H1 (cell line): ENCODE measurements at regions not wholly inside any gene's neighbourhood (a gene's known extent, or its start where the extent isn't known, plus 50 kb on each side); places are given as distances from the start of the nearest gene placed in this dataset.

Source experiments
- CTCF ChIA-PET: fragments of 300-600 bp; sonication (Branson Sonifier 250); formaldehyde crosslinking; loops from one replicate; lab custom pipeline; 2021; ENCODE audit not compliant: partially characterized antibody; lab: Charles Lee
- POLR2A ChIA-PET: fragments of 300-600 bp; sonication (Branson Sonifier 250); formaldehyde crosslinking; loops from one replicate; lab custom pipeline; 2021; ENCODE audit warnings: inconsistent platforms; ENCODE audit not compliant: partially characterized antibody; lab: Charles Lee
- DNase-seq, 2 experiments: peaks; one replicate each; pipeline versions ENCODE4 v3.0.0 to v3.0.0-alpha.2; 2010 to 2022; ENCODE audit warnings: low spot score in 2 of 2, low read depth in 1 of 2, mixed read lengths in 1 of 2
- FAIRE-seq: peaks from 2 replicates; lab custom pipeline; 2011; peaks lifted over from hg19 to GRCh38; lab: Jason Lieb, UNC
- H2AFZ ChIP-seq: 2 replicates; pipeline ENCODE4 v1.8.1; 2012; ENCODE audit warnings: low read length, inconsistent platforms
- H2AK5ac ChIP-seq: 2 replicates; pipeline ENCODE4 v1.6.1; 2013; ENCODE audit warnings: low read depth, low read length
- H2BK120ac ChIP-seq: replicated peaks from 2 replicates; pipeline ENCODE3; 2013; ENCODE audit warnings: low read depth, low read length, inconsistent platforms
- H2BK12ac ChIP-seq: 2 replicates; pipeline ENCODE4 v1.6.1; 2013; ENCODE audit warnings: low read depth, low read length
- H2BK15ac ChIP-seq: 2 replicates; pipeline ENCODE4 v1.6.1; 2013; ENCODE audit warnings: low read length
- H2BK20ac ChIP-seq: 2 replicates; pipeline ENCODE4 v1.6.1; 2013; ENCODE audit warnings: low read length
- H2BK5ac ChIP-seq: 2 replicates; pipeline ENCODE4 v1.6.1; 2013; ENCODE audit warnings: low read depth, low read length
- H3K14ac ChIP-seq: 2 replicates; pipeline ENCODE4 v1.6.1; 2013; ENCODE audit warnings: inconsistent platforms; ENCODE audit not compliant: insufficient read length
- H3K18ac ChIP-seq: 2 replicates; pipeline ENCODE4 v1.6.1; 2013; ENCODE audit warnings: low read length; ENCODE audit errors: extremely low read depth
- H3K23ac ChIP-seq: 2 replicates; pipeline ENCODE4 v1.6.1; 2013; ENCODE audit warnings: inconsistent platforms; ENCODE audit not compliant: insufficient read length
- H3K23me2 ChIP-seq: 2 replicates; pipeline ENCODE4 v1.6.1; 2013; ENCODE audit warnings: low read depth, low read length
- H3K27ac ChIP-seq: 2 replicates; pipeline ENCODE4 v1.6.1; 2011; ENCODE audit warnings: low read depth, low read length, inconsistent platforms
- H3K27me3 ChIP-seq, 4 experiments: replicated peaks in 1 of 4; 1 replicate in 1 of 4; 2 replicates in 3 of 4; pipeline versions ENCODE4 v1.6.1 to v1.8.1; 2011 to 2013; ENCODE audit warnings: low read length in 3 of 4, mild to moderate bottlenecking in 3 of 4, inconsistent platforms in 2 of 4, mixed read lengths in 2 of 4, moderate library complexity in 1 of 4; ENCODE audit not compliant: control insufficient read depth in 3 of 4, insufficient read depth in 3 of 4; ENCODE audit errors: extremely low read depth in 1 of 4
- H3K36me3 ChIP-seq, 4 experiments: 2 replicates each; pipeline versions ENCODE4 v1.6.1 to v1.8.1; 2011 to 2013; ENCODE audit warnings: mild to moderate bottlenecking in 4 of 4, low read length in 3 of 4, moderate library complexity in 2 of 4, control low read depth in 1 of 4, inconsistent platforms in 1 of 4; ENCODE audit not compliant: insufficient read depth in 4 of 4, control insufficient read depth in 2 of 4
- H3K4ac ChIP-seq: replicated peaks from 2 replicates; pipeline ENCODE3; 2013; ENCODE audit warnings: low read length, low read depth, mixed read lengths, inconsistent platforms; ENCODE audit not compliant: insufficient read length
- H3K4me1 ChIP-seq, 4 experiments: replicated peaks in 1 of 4; 1 replicate in 1 of 4; 2 replicates in 3 of 4; pipeline versions ENCODE4 v1.6.1 to v1.8.1; 2011 to 2013; ENCODE audit warnings: low read length in 3 of 4, inconsistent platforms in 2 of 4, mixed read lengths in 1 of 4; ENCODE audit not compliant: insufficient read depth in 4 of 4, control insufficient read depth in 3 of 4
- H3K4me2 ChIP-seq, 2 experiments: 2 replicates each; pipeline versions ENCODE4 v1.6.1 to v1.8.1; 2011 to 2013; ENCODE audit warnings: low read depth in 2 of 2, low read length in 2 of 2, control low read depth in 1 of 2, inconsistent platforms in 1 of 2, mild to moderate bottlenecking in 1 of 2; ENCODE audit not compliant: insufficient read depth in 1 of 2
- H3K4me3 ChIP-seq, 4 experiments: fragments of 200-600, 300-600 bp in 1 of 4; sonication (generic), shearing (Covaris generic), sonication (Bioruptor Twin) in 1 of 4; 2 replicates each; pipeline versions ENCODE4 v1.5.1 to v1.8.1; 2011 to 2016; ENCODE audit warnings: low read length in 4 of 4, low read depth in 3 of 4, control low read depth in 2 of 4, inconsistent platforms in 2 of 4, mild to moderate bottlenecking in 2 of 4, mixed read lengths in 1 of 4, moderate library complexity in 1 of 4; ENCODE audit not compliant: insufficient read depth in 2 of 4; ENCODE audit errors: extremely low read depth in 1 of 4
- H3K56ac ChIP-seq: replicated peaks from 2 replicates; pipeline ENCODE3; 2013; ENCODE audit warnings: low read depth, mild to moderate bottlenecking, mixed read lengths, low read length, inconsistent platforms; ENCODE audit not compliant: insufficient read length
- H3K79me1 ChIP-seq: 2 replicates; pipeline ENCODE4 v1.6.1; 2013; ENCODE audit warnings: low read depth, low read length, control low read depth
- H3K79me2 ChIP-seq, 2 experiments: 2 replicates each; pipeline versions ENCODE4 v1.6.1 to v1.8.1; 2012 to 2013; ENCODE audit warnings: low read length in 2 of 2, mild to moderate bottlenecking in 2 of 2, inconsistent platforms in 1 of 2; ENCODE audit not compliant: insufficient read depth in 2 of 2, control insufficient read depth in 1 of 2
- H3K9ac ChIP-seq, 4 experiments: replicated peaks in 1 of 4; 1 replicate in 1 of 4; 2 replicates in 3 of 4; pipeline versions ENCODE4 v1.6.1 to v1.8.1; 2011 to 2013; ENCODE audit warnings: low read depth in 3 of 4, low read length in 3 of 4, control low read depth in 2 of 4, mild to moderate bottlenecking in 2 of 4, moderate library complexity in 2 of 4, inconsistent platforms in 1 of 4; ENCODE audit errors: extremely low read depth in 1 of 4
- H3K9me3 ChIP-seq, 2 experiments: 2 replicates each; pipeline versions ENCODE4 v1.6.1 to v1.8.1; 2012 to 2013; ENCODE audit warnings: mild to moderate bottlenecking in 2 of 2, moderate library complexity in 2 of 2, control low read depth in 1 of 2, inconsistent platforms in 1 of 2, low read depth in 1 of 2, low read length in 1 of 2, mixed read lengths in 1 of 2; ENCODE audit not compliant: insufficient read depth in 2 of 2
- H4K20me1 ChIP-seq, 2 experiments: replicated peaks in 1 of 2; 2 replicates each; pipeline versions ENCODE3 to v1.8.1; 2011 to 2013; ENCODE audit warnings: inconsistent platforms in 2 of 2, low read length in 2 of 2, mild to moderate bottlenecking in 1 of 2; ENCODE audit not compliant: insufficient read depth in 2 of 2, control insufficient read depth in 1 of 2
- H4K5ac ChIP-seq: 2 replicates; pipeline ENCODE4 v1.6.1; 2013; ENCODE audit warnings: low read length, low read depth, mixed read lengths, inconsistent platforms; ENCODE audit not compliant: insufficient read length
- H4K8ac ChIP-seq: 2 replicates; pipeline ENCODE4 v1.8.0; 2013; ENCODE audit warnings: mild to moderate bottlenecking, moderate library complexity, low read length, inconsistent platforms; ENCODE audit not compliant: insufficient read depth; ENCODE audit errors: extremely low read depth
- H4K91ac ChIP-seq: replicated peaks from 2 replicates; pipeline ENCODE3; 2013; ENCODE audit warnings: low read length, mixed read lengths, inconsistent platforms; ENCODE audit not compliant: insufficient read length
- ATF3 ChIP-seq: IDR thresholded peaks from 2 replicates; pipeline ENCODE4 v1.6.1; 2011; ENCODE audit warnings: low read depth, mild to moderate bottlenecking, low read length; ENCODE audit not compliant: insufficient read depth
- BRCA1 ChIP-seq: IDR thresholded peaks from 2 replicates; pipeline ENCODE4 v1.6.1; 2012; ENCODE audit warnings: low read depth, low read length, improper control_type of control experiment
- CBX5 ChIP-seq: fragments of 300-800, 300-1000 bp; sonication (generic); IDR thresholded peaks from 2 replicates; pipeline ENCODE4 v1.7.1; 2016; ENCODE audit warnings: antibody characterized with exemption, low read length, low read depth
- GABPA ChIP-seq: IDR thresholded peaks from 2 replicates; pipeline ENCODE4 v1.6.1; 2011; ENCODE audit warnings: mild to moderate bottlenecking, low read length, moderate library complexity, borderline replicate concordance; ENCODE audit not compliant: insufficient read depth
- TEAD4 ChIP-seq: IDR thresholded peaks from 2 replicates; pipeline ENCODE4 v1.6.1; 2012; ENCODE audit warnings: low read depth, low read length, inconsistent platforms, mixed read lengths
- YY1 ChIP-seq: IDR thresholded peaks from 2 replicates; pipeline ENCODE4 v1.6.1; 2011; ENCODE audit warnings: low read depth, mild to moderate bottlenecking, low read length
- WGBS, 2 experiments: shearing (Covaris generic) in 1 of 2; methylation state at CpG; one replicate each; pipeline versions ENCODE4 v1.1.6 to v1.1.7; 2013 to 2015; ENCODE audit warnings: low lambda C conversion rate in 2 of 2, mixed read lengths in 2 of 2, inconsistent platforms in 1 of 2, low coverage in 1 of 2, missing lambda C conversion rate in 1 of 2; ENCODE audit not compliant: insufficient replicate concordance in 2 of 2, insufficient coverage in 1 of 2, insufficient read length in 1 of 2; ENCODE audit errors: extremely low coverage in 1 of 2, missing lambda C conversion rate in 1 of 2; 5-methylcytosine and 5-hydroxymethylcytosine counted together

DNA sequence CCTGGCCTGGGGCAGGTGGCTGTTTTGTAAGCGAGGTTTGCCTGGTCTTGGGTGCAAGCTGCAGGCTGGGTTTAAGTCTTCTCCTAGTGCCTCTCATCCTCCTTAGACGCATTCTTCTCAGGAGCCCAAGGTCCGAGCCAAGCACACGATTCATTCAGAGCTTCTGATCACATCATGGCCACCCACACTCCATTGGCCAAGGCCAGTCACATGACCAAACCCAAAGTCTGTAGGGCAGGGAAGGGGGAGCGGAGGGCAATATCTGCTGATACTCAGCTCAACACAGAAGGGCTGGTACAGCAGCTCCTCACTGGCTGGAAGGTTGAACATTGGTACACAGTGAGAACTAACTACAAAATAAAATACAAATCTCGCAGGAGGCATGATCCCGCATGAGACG is 177.2 kb upstream of the AFDN start:
- Histone ChIP-seq H3K79me1 (no peaks in the 10 kb centered on the region), H3K56ac (no peak overlapping the region), H2AK5ac (no peak overlapping the region), H3K4me3 (no peak overlapping the region), H3K23me2 (peaks cover 10% of the 10 kb centered on the region; the same call in 1 of the 2 replicates), H3K4ac (no peak overlapping the region), H3K4me1 (peaks cover 0 to 21% (median 9%) of the 10 kb centered on the region in 4 experiments; a peak in 5 of 7 replicates), H3K27me3 (no peaks in the 10 kb centered on the region; a peak in 1 of 7 replicates), H2BK5ac (0 out of 2 replicates have a peak overlapping the region, but pooled peaks have one; percentile 44), H3K79me2 (no peaks in the 10 kb centered on the region), H3K14ac (no peak overlapping the region), H3K36me3 (peaks cover 0 to 4% (median 0%) of the 10 kb centered on the region in 4 experiments; a peak in 1 of 8 replicates), H2BK120ac (no peak overlapping the region), H3K18ac (peak overlapping the region; percentile 63; the same call in 1 of the 2 replicates), H4K20me1 (peaks cover 0 to 9% of the 10 kb centered on the region in 2 experiments), H2BK12ac (peak overlapping the region; percentile 89; the same call in 1 of the 2 replicates), H2BK20ac (no peak overlapping the region), H3K27ac (no peak overlapping the region), H4K8ac (no peak overlapping the region; the same call in 1 of the 2 replicates), H3K9ac (no peak overlapping the region), H3K4me2 (no peak overlapping the region), H3K9me3 (no peaks in the 10 kb centered on the region; a peak in 1 of 4 replicates), H2BK15ac (peak overlapping the region; percentile 13), H4K91ac (no peak overlapping the region), H3K23ac (no peak overlapping the region), H4K5ac (no peak overlapping the region), H2AFZ (no peak overlapping the region)
- FAIRE-seq (no peak), DNase-seq (no peak)
- ChIA-PET POLR2A (no interaction called here), CTCF (interaction anchor here (1.0 kb wide), 1 partner anchor 117 kb away, joined by 3 read pairs; no protein-coding TSS in a partner anchor)
- WGBS, 2 experiments, result 89% methylated on average over 8 of the region's 8 CpGs; no CpG with 5 or more reads in 1 of the 2 experiments
- TF ChIP-seq GABPA, result no peak
- no peak for TF ChIP-seq CBX5
- no peak for TF ChIP-seq YY1
- TF ChIP-seq BRCA1, result no peak
- 0 out of 2 replicates have a peak, but pooled peaks have one; percentile 4 for TF ChIP-seq ATF3
- no peak for TF ChIP-seq TEAD4
